Peyer's patch (tissue), 4 donors: ENCODE measurements at regions not wholly inside any gene's neighbourhood (a gene's known extent, or its start where the extent isn't known, plus 50 kb on each side); places are given as distances from the start of the nearest gene placed in this dataset.

Experiments used
- DNase-seq, 3 donors: peaks; one replicate each; pipeline ENCODE4 v3.0.0-alpha.2; 2017 to 2019
- H3K27ac ChIP-seq, 4 donors: fragments of 200-600 bp; sonication (generic); one replicate each; pipeline ENCODE4 v1.5.1; 2016 to 2019
- H3K27me3 ChIP-seq, 2 donors: fragments of 200-600 bp; sonication (generic); one replicate each; pipeline ENCODE4 v1.5.1; 2019
- H3K36me3 ChIP-seq, 3 donors: fragments of 200-600 bp; sonication (generic); one replicate each; pipeline ENCODE4 v1.5.1; 2016 to 2019
- H3K4me1 ChIP-seq, 4 donors: fragments of 200-600 bp; sonication (generic); one replicate each; pipeline ENCODE4 v1.5.1; 2016 to 2019
- H3K4me3 ChIP-seq, 4 donors: fragments of 200-600 bp; sonication (generic); 1 replicate in 3 of 4; 2 replicates in 1 of 4; pipeline ENCODE4 v1.5.1; 2016 to 2019; ENCODE audit warnings: mild to moderate bottlenecking in 1 of 4
- H3K9me3 ChIP-seq, 4 donors: fragments of 200-600 bp; sonication (generic); one replicate each; pipeline ENCODE4 v1.5.1; 2016 to 2019; ENCODE audit warnings: mild to moderate bottlenecking in 1 of 4
- POLR2A ChIP-seq, 2 donors: fragments of 450-650 bp; IDR thresholded peaks; one replicate each; pipeline ENCODE4 v1.5.1; 2017; ENCODE audit warnings: antibody characterized with exemption in 2 of 2, mild to moderate bottlenecking in 2 of 2, moderate library complexity in 2 of 2
- TF ChIP-seq, protein P1 (sequence below), 6 experiments: fragments of 450-650 bp in 4 of 6; fragments of 200-600 bp in 2 of 6; sonication (generic) in 1 of 6; IDR thresholded peaks; one replicate each; pipeline ENCODE4 v1.5.1; 2017 to 2019; ENCODE audit warnings: antibody characterized with exemption in 6 of 6, mild to moderate bottlenecking in 3 of 6, moderate library complexity in 1 of 6

DNA sequence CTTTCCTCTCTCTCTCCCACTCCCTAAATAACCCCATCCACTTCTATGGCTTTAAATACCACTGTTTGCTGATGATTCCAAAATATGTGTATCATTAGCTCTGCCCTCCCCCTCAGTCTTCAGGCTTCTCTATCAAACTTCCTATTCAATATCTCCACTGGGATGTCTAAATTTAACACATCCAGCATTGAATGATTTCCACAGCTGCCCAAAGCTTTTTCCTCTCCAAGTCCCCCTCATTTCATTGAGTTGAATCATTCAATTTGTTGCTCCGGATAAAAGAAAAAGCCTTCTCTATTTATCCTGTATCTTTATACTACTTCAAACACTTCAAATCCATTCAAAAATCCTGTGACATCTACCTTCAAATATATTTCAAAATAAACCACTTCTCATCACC lies 225.0 kb downstream of the SEC16B start:
- no peak for DNase-seq
- TF ChIP-seq, protein P1, sequence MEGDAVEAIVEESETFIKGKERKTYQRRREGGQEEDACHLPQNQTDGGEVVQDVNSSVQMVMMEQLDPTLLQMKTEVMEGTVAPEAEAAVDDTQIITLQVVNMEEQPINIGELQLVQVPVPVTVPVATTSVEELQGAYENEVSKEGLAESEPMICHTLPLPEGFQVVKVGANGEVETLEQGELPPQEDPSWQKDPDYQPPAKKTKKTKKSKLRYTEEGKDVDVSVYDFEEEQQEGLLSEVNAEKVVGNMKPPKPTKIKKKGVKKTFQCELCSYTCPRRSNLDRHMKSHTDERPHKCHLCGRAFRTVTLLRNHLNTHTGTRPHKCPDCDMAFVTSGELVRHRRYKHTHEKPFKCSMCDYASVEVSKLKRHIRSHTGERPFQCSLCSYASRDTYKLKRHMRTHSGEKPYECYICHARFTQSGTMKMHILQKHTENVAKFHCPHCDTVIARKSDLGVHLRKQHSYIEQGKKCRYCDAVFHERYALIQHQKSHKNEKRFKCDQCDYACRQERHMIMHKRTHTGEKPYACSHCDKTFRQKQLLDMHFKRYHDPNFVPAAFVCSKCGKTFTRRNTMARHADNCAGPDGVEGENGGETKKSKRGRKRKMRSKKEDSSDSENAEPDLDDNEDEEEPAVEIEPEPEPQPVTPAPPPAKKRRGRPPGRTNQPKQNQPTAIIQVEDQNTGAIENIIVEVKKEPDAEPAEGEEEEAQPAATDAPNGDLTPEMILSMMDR (IDR thresholded peaks at IDR 0.05), result no peak
- H3K9me3 ChIP-seq, result no peaks in the 10 kb centered on the region
- H3K4me3 ChIP-seq, result no peak overlapping the region
- no peak overlapping the region for H3K27ac ChIP-seq
- no peaks in the 10 kb centered on the region for H3K4me1 ChIP-seq
- H3K36me3 ChIP-seq, result no peaks in the 10 kb centered on the region
- H3K27me3 ChIP-seq, result no peaks in the 10 kb centered on the region

DNA sequence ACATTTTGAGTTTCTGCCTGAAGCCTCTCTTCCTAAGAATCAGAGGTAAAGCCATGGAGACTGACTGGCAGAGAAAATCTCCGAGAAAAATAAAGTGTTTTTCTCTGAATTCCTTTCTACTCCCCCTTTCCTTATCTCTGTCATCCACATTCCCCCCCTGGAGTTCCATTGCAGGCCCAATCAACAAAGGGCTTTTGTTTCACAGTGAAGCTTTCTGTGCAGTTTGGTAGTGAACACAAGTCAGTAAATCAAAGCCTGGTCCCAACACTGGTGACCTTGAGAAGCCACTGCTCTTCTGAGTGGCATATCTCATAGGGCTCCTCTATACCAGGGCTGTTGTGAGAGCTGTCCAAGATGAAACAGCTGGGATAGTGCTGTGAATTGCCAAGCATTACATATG lies 228.4 kb downstream of the SEC16B start:
- Histone ChIP-seq H3K27ac (no peak overlapping the region), H3K36me3 (no peaks in the 10 kb centered on the region), H3K9me3 (no peaks in the 10 kb centered on the region), H3K4me3 (no peak overlapping the region), H3K4me1 (no peaks in the 10 kb centered on the region), H3K27me3 (no peaks in the 10 kb centered on the region)
- TF ChIP-seq POLR2A (IDR thresholded peaks at IDR 0.05), result no peak
- TF ChIP-seq, protein P1 (IDR thresholded peaks at IDR 0.05), result no peak
- no peak for DNase-seq

- no peak for TF ChIP-seq POLR2A (IDR thresholded peaks at IDR 0.05)
- TF ChIP-seq, protein P1 (IDR thresholded peaks at IDR 0.05), result no peak
- Histone ChIP-seq H3K4me1 (no peaks in the 10 kb centered on the region), H3K36me3 (no peaks in the 10 kb centered on the region), H3K4me3 (no peak overlapping the region), H3K27ac (no peak overlapping the region), H3K27me3 (no peaks in the 10 kb centered on the region), H3K9me3 (no peaks in the 10 kb centered on the region)
- no peak for DNase-seq
These were observed 230.1 kb downstream of the SEC16B start for GRCh38 chr1:177739780-177740179.

DNA sequence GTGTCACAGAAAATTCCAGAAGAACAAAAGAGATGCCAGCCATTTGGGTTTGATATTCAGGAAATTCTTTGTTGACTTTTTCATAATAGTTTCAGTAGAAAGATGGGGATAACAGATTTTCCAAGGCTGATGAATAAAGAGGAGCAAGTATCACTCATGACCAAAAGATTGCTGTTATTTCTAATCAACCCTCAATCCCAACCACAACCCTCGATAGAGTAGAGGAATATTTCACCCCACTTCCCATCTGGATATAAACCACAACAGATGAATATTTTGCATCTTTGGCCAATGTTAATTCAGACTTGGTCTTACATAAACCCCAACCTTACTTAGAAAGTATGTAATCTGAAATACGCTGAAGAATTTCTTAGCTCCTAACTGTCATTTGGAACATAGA lies 232.4 kb downstream of the SEC16B start:
- Histone ChIP-seq H3K4me3 (no peak overlapping the region), H3K27ac (no peak overlapping the region), H3K9me3 (no peaks in the 10 kb centered on the region), H3K27me3 (no peaks in the 10 kb centered on the region), H3K36me3 (no peaks in the 10 kb centered on the region), H3K4me1 (no peaks in the 10 kb centered on the region)
- DNase-seq, result no peak
- TF ChIP-seq, protein P1 (IDR thresholded peaks at IDR 0.05), result no peak
- TF ChIP-seq POLR2A (IDR thresholded peaks at IDR 0.05), result no peak

GRCh38 chr1:177732178-177732577 lies 237.7 kb downstream of the SEC16B start:
- Histone ChIP-seq H3K4me1 (no peaks in the 10 kb centered on the region), H3K36me3 (no peaks in the 10 kb centered on the region), H3K4me3 (no peak overlapping the region), H3K27ac (no peak overlapping the region), H3K27me3 (no peaks in the 10 kb centered on the region), H3K9me3 (no peaks in the 10 kb centered on the region)
- no peak for DNase-seq
- no peak for TF ChIP-seq POLR2A (IDR thresholded peaks at IDR 0.05)
- TF ChIP-seq, protein P1 (IDR thresholded peaks at IDR 0.05), result no peak

GRCh38 chr1:177729646-177730045 lies 240.2 kb downstream of the SEC16B start:
- no peaks in the 10 kb centered on the region for H3K9me3 ChIP-seq
- no peaks in the 10 kb centered on the region for H3K27me3 ChIP-seq
- H3K27ac ChIP-seq, result no peak overlapping the region
- DNase-seq, result no peak
- TF ChIP-seq, protein P1 (IDR thresholded peaks at IDR 0.05), result no peak
- TF ChIP-seq POLR2A (IDR thresholded peaks at IDR 0.05), result no peak
- H3K36me3 ChIP-seq, result no peaks in the 10 kb centered on the region
- H3K4me3 ChIP-seq, result no peak overlapping the region
- H3K4me1 ChIP-seq, result no peaks in the 10 kb centered on the region
